HG03342 (cell line): ENCODE measurements at regions not wholly inside any gene's neighbourhood (a gene's known extent, or its start where the extent isn't known, plus 50 kb on each side); places are given as distances from the start of the nearest gene placed in this dataset.

ENCODE experiments used
- ATAC-seq: cut with Tn5 transposase; IDR thresholded peaks from one replicate; pipeline ENCODE4 v1.9.1; 2021; ENCODE audit warnings: mild to moderate bottlenecking, moderate library complexity; ENCODE audit not compliant: unreplicated experiment

GRCh38 chr3:118740722-118741290 is 293.8 kb downstream of the IGSF11 start:
- ATAC-seq: no peak

GRCh38 chr3:118742760-118743159 is 291.9 kb downstream of the IGSF11 start:
- no peak for ATAC-seq

GRCh38 chr3:118744186-118744585 is 290.5 kb downstream of the IGSF11 start:
- ATAC-seq: no peak

- no peak for ATAC-seq
These were observed 280.0 kb downstream of the IGSF11 start for GRCh38 chr3:118754406-118755252.

GRCh38 chr3:118755253-118755801 is 279.3 kb downstream of the IGSF11 start:
- ATAC-seq: no peak

GRCh38 chr3:118760585-118761290 is 273.9 kb downstream of the IGSF11 start:
- ATAC-seq: peak; percentile 59

GRCh38 chr3:118761291-118761606 is 273.4 kb downstream of the IGSF11 start:
- no peak for ATAC-seq

GRCh38 chr3:118765636-118766305 is 268.9 kb downstream of the IGSF11 start:
- no peak for ATAC-seq

GRCh38 chr3:118766306-118766669 is 268.4 kb downstream of the IGSF11 start:
- ATAC-seq: no peak

- no peak for ATAC-seq
These were observed 262.6 kb downstream of the IGSF11 start for GRCh38 chr3:118772036-118772435.

GRCh38 chr3:118772547-118773011 is 262.1 kb downstream of the IGSF11 start:
- peak; percentile 96 for ATAC-seq

GRCh38 chr3:118775021-118775420 is 259.6 kb downstream of the IGSF11 start:
- ATAC-seq: no peak

GRCh38 chr3:118778201-118778600 is 256.4 kb downstream of the IGSF11 start:
- ATAC-seq: no peak

GRCh38 chr3:118781232-118781631 is 253.4 kb downstream of the IGSF11 start:
- ATAC-seq: no peak

- no peak for ATAC-seq
These were observed 252.8 kb downstream of the IGSF11 start for GRCh38 chr3:118781839-118782238.

- peak; percentile 93 for ATAC-seq
These were observed 251.9 kb downstream of the IGSF11 start for GRCh38 chr3:118782755-118783202.

- ATAC-seq: no peak
These were observed 249.2 kb downstream of the IGSF11 start for GRCh38 chr3:118785415-118785814.

- ATAC-seq: no peak
These were observed 243.4 kb downstream of the IGSF11 start for GRCh38 chr3:118791246-118791645.

GRCh38 chr3:118792191-118792590 is 242.5 kb downstream of the IGSF11 start:
- ATAC-seq: no peak

- ATAC-seq: no peak
These were observed 241.5 kb downstream of the IGSF11 start for GRCh38 chr3:118793176-118793575.

- ATAC-seq: no peak
These were observed 235.3 kb downstream of the IGSF11 start for GRCh38 chr3:118799303-118799702.
